Neutrophil (primary cell): ENCODE measurements at regions not wholly inside any gene's neighbourhood (a gene's known extent, or its start where the extent isn't known, plus 50 kb on each side); places are given as distances from the start of the nearest gene placed in this dataset.
"Not testable (repeated sequence)": the region's sequence is repeated elsewhere in the genome, so short reads cannot be mapped to it uniquely, and the experiment has no call there.

ENCODE experiments used
- H3K27ac ChIP-seq: fragments of 200-600 bp; sonication (generic); 2 replicates; pipeline ENCODE4 v1.5.1; 2016; ENCODE audit warnings: mild to moderate bottlenecking, moderate library complexity
- H3K27me3 ChIP-seq: fragments of 200-600 bp; sonication (generic); 2 replicates; pipeline ENCODE4 v1.6.0; 2016; ENCODE audit warnings: mild to moderate bottlenecking
- H3K36me3 ChIP-seq: fragments of 200-600 bp; sonication (generic); 2 replicates; pipeline ENCODE4 v1.5.1; 2017
- H3K4me1 ChIP-seq, 2 experiments: fragments of 200-600 bp in 1 of 2; sonication (generic) in 1 of 2; 1 replicate in 1 of 2; 2 replicates in 1 of 2; pipeline versions ENCODE4 v1.5.1 to v1.6.1; 2013 to 2016; ENCODE audit warnings: low read depth in 1 of 2, low read length in 1 of 2, mild to moderate bottlenecking in 1 of 2, moderate library complexity in 1 of 2; ENCODE audit not compliant: control insufficient read depth in 1 of 2, insufficient read depth in 1 of 2
- H3K4me3 ChIP-seq, 2 experiments: fragments of 200-600 bp in 1 of 2; sonication (generic) in 1 of 2; 1 replicate in 1 of 2; 2 replicates in 1 of 2; pipeline ENCODE4 v1.5.1; 2013 to 2016; ENCODE audit warnings: low read depth in 1 of 2, low read length in 1 of 2, mild to moderate bottlenecking in 1 of 2, moderate library complexity in 1 of 2
- H3K9me3 ChIP-seq: fragments of 200-600 bp; sonication (generic); 2 replicates; pipeline ENCODE4 v1.5.1; 2016
- TF ChIP-seq, protein P1 (sequence below): fragments of 200-600 bp; sonication (generic); IDR thresholded peaks from 2 replicates; pipeline ENCODE4 v1.5.1; 2016; ENCODE audit warnings: antibody characterized with exemption

DNA sequence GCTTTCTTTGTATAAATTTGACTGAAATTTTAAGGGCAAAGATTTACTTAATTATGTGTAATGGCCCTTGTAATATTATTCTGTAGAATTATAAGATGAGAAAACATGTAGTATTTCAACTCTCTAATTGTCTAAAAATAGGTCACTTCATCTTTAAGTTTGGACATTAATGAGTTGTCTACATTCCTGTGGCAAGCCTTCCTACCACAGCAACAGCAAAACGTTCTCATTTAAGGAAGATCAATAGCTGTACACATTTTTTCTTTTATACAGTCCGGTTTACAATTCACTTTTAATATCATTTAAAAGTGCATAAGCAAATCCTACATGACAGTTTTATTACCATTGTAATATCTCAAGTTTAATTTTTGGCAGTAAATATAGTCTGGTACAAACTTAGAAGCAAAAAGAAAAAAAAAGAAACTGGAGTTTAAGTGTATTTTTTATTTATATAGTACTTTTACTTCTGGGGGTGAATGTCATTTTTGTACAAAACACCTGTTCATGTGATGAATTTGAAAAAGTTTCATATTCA lies 501.8 kb downstream of the ZPLD1 start:
- Histone ChIP-seq H3K4me3 (no peak overlapping the region), H3K4me1 (no peaks in the 10 kb centered on the region), H3K9me3 (peaks cover 5% of the 10 kb centered on the region), H3K27me3 (no peaks in the 10 kb centered on the region), H3K36me3 (no peaks in the 10 kb centered on the region), H3K27ac (no peak overlapping the region)
- TF ChIP-seq, protein P1, sequence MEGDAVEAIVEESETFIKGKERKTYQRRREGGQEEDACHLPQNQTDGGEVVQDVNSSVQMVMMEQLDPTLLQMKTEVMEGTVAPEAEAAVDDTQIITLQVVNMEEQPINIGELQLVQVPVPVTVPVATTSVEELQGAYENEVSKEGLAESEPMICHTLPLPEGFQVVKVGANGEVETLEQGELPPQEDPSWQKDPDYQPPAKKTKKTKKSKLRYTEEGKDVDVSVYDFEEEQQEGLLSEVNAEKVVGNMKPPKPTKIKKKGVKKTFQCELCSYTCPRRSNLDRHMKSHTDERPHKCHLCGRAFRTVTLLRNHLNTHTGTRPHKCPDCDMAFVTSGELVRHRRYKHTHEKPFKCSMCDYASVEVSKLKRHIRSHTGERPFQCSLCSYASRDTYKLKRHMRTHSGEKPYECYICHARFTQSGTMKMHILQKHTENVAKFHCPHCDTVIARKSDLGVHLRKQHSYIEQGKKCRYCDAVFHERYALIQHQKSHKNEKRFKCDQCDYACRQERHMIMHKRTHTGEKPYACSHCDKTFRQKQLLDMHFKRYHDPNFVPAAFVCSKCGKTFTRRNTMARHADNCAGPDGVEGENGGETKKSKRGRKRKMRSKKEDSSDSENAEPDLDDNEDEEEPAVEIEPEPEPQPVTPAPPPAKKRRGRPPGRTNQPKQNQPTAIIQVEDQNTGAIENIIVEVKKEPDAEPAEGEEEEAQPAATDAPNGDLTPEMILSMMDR = no peak

GRCh38 chr3:102941786-102942185 lies 507.0 kb downstream of the ZPLD1 start:
- H3K27me3 ChIP-seq = no peaks in the 10 kb centered on the region
- no peak overlapping the region for H3K4me3 ChIP-seq
- TF ChIP-seq, protein P1 = no peak
- H3K4me1 ChIP-seq = no peaks in the 10 kb centered on the region
- no peaks in the 10 kb centered on the region for H3K9me3 ChIP-seq
- no peak overlapping the region for H3K27ac ChIP-seq
- H3K36me3 ChIP-seq = no peaks in the 10 kb centered on the region

DNA sequence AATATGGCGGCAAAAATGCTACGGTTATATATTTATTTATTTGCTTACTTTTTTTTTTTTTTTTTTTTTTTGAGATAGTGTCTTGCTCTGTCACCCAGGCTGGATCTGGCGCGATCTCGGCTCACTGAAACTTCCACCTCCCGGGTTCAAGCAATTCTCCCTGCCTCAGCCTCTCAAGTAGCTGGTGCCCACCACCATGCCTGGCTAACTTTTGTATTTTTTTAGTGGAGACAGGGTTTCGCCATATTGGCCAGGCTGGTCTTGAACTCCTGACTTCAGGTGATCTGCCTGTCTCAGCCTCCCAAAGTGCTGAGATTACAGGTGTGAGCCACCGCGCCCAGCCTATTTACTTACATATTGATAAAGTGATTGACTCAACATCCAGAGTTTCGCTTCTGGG lies 511.6 kb downstream of the ZPLD1 start:
- H3K36me3 ChIP-seq, H3K4me3 ChIP-seq, H3K9me3 ChIP-seq, H3K27me3 ChIP-seq, H3K4me1 ChIP-seq, H3K27ac ChIP-seq: not testable (repeated sequence)

- no peaks in the 10 kb centered on the region for H3K4me1 ChIP-seq
- TF ChIP-seq, protein P1 = no peak
- H3K9me3 ChIP-seq = no peaks in the 10 kb centered on the region
- H3K27ac ChIP-seq = no peak overlapping the region
- H3K27me3 ChIP-seq = no peaks in the 10 kb centered on the region
- H3K36me3 ChIP-seq = no peaks in the 10 kb centered on the region
- no peak overlapping the region for H3K4me3 ChIP-seq
Measured at GRCh38 chr3:102972350-102972749, 537.5 kb downstream of the ZPLD1 start.

- Histone ChIP-seq H3K9me3 (no peaks in the 10 kb centered on the region), H3K4me1 (no peaks in the 10 kb centered on the region), H3K36me3 (no peaks in the 10 kb centered on the region), H3K4me3 (no peak overlapping the region), H3K27ac (no peak overlapping the region), H3K27me3 (no peaks in the 10 kb centered on the region)
- TF ChIP-seq, protein P1 = no peak
Measured at GRCh38 chr3:102974333-102974732, 539.5 kb downstream of the ZPLD1 start.

- Histone ChIP-seq H3K4me3 (no peak overlapping the region), H3K4me1 (no peaks in the 10 kb centered on the region), H3K27ac (no peak overlapping the region), H3K9me3 (no peaks in the 10 kb centered on the region), H3K27me3 (no peaks in the 10 kb centered on the region), H3K36me3 (no peaks in the 10 kb centered on the region)
- TF ChIP-seq, protein P1 = no peak
Measured at GRCh38 chr3:102979191-102979590, 544.4 kb downstream of the ZPLD1 start.
